NCI-H2227 (cell line): ENCODE measurements at regions not wholly inside any gene's neighbourhood (a gene's known extent, or its start where the extent isn't known, plus 50 kb on each side); places are given as distances from the start of the nearest gene placed in this dataset.
"Not testable (repeated sequence)": the region's sequence is repeated elsewhere in the genome, so short reads cannot be mapped to it uniquely, and the experiment has no call there.

Experiments
- DNase-seq: peaks from one replicate; lab custom pipeline; 2025; ENCODE audit not compliant: unreplicated experiment; lab: John Stamatoyannopoulos, UW

- DNase-seq, result no peak
Observed at GRCh38 chr4:111020961-111021360, 398.1 kb upstream of the PITX2 start.

- no peak for DNase-seq
Observed at GRCh38 chr4:111022758-111023157, 399.9 kb upstream of the PITX2 start.

- no peak for DNase-seq
Observed at GRCh38 chr4:111027526-111027925, 404.6 kb upstream of the PITX2 start.

GRCh38 chr4:111028795-111029194 is 405.9 kb upstream of the PITX2 start:
- DNase-seq, result no peak

GRCh38 chr4:111031001-111031579 is 408.2 kb upstream of the PITX2 start:
- no peak for DNase-seq

- DNase-seq, result no peak
Observed at GRCh38 chr4:111031596-111031995, 408.7 kb upstream of the PITX2 start.

- DNase-seq, result no peak
Observed at GRCh38 chr4:111037591-111038360, 414.9 kb upstream of the PITX2 start.

GRCh38 chr4:111040904-111041303 is 418.0 kb upstream of the PITX2 start:
- DNase-seq, result no peak

GRCh38 chr4:111043286-111043685 is 420.4 kb upstream of the PITX2 start:
- no peak for DNase-seq

- no peak for DNase-seq
Observed at GRCh38 chr4:111045992-111046391, 423.1 kb upstream of the PITX2 start.

GRCh38 chr4:111046811-111047210 is 423.9 kb upstream of the PITX2 start:
- no peak for DNase-seq

GRCh38 chr4:111048316-111048715 is 425.4 kb upstream of the PITX2 start:
- DNase-seq, result no peak

GRCh38 chr4:111064342-111064993 is 441.6 kb upstream of the PITX2 start:
- DNase-seq, result no peak

- DNase-seq, result no peak
Observed at GRCh38 chr4:111066001-111066400, 443.1 kb upstream of the PITX2 start.

- no peak for DNase-seq
Observed at GRCh38 chr4:111066447-111066846, 443.6 kb upstream of the PITX2 start.

- no peak for DNase-seq
Observed at GRCh38 chr4:111066887-111067286, 444.0 kb upstream of the PITX2 start.

- no peak for DNase-seq
Observed at GRCh38 chr4:111068883-111069282, 446.0 kb upstream of the PITX2 start.

- DNase-seq, result no peak
Observed at GRCh38 chr4:111070390-111070789, 447.5 kb upstream of the PITX2 start.

GRCh38 chr4:111074523-111075114 is 451.7 kb upstream of the PITX2 start:
- DNase-seq, result no peak

GRCh38 chr4:111076299-111076698 is 453.4 kb upstream of the PITX2 start:
- DNase-seq, result not testable (repeated sequence)

GRCh38 chr4:111108153-111108552 is 485.3 kb upstream of the PITX2 start:
- no peak for DNase-seq

- no peak for DNase-seq
Observed at GRCh38 chr4:111113591-111113990, 490.7 kb upstream of the PITX2 start.
